Stomach (tissue), 8 donors: ENCODE measurements at regions not wholly inside any gene's neighbourhood (a gene's known extent, or its start where the extent isn't known, plus 50 kb on each side); places are given as distances from the start of the nearest gene placed in this dataset.

Experiments
- DNase-seq, 2 donors: peaks; one replicate each; pipeline versions ENCODE4 v3.0.0 to v3.0.0-alpha.2; 2013 to 2019
- H3K27ac ChIP-seq, 5 donors: fragments of 200-600 bp in 4 of 5; sonication (generic) in 4 of 5; one replicate each; pipeline ENCODE4 v1.5.1; 2013 to 2019; ENCODE audit warnings: mild to moderate bottlenecking in 1 of 5, moderate library complexity in 1 of 5
- H3K27me3 ChIP-seq, 3 donors: fragments of 200-600 bp; sonication (generic); one replicate each; pipeline ENCODE4 v1.5.1; 2017 to 2019; ENCODE audit warnings: mixed run types in 1 of 3
- H3K36me3 ChIP-seq, 4 donors: fragments of 200-600 bp; sonication (generic); 1 replicate in 3 of 4; 2 replicates in 1 of 4; pipeline ENCODE4 v1.5.1; 2016 to 2019
- H3K4me1 ChIP-seq, 4 donors: fragments of 200-600 bp; sonication (generic); one replicate each; pipeline ENCODE4 v1.5.1; 2016 to 2019
- H3K4me3 ChIP-seq, 4 donors: fragments of 200-600 bp; sonication (generic) in 3 of 4; one replicate each; pipeline ENCODE4 v1.5.1; 2016 to 2019; ENCODE audit warnings: mild to moderate bottlenecking in 1 of 4
- H3K9me3 ChIP-seq, 4 donors: fragments of 200-600 bp; sonication (generic); one replicate each; pipeline ENCODE4 v1.5.1; 2016 to 2019
- CTCF ChIP-seq, 7 experiments: fragments of 450-650 bp in 4 of 7; fragments of 200-600 bp in 3 of 7; sonication (generic) in 3 of 7; IDR thresholded peaks; one replicate each; pipeline ENCODE4 v1.5.1; 2016 to 2019; ENCODE audit warnings: antibody characterized with exemption in 7 of 7, control low read depth in 2 of 7, mild to moderate bottlenecking in 1 of 7
- EP300 ChIP-seq: sonication (generic); formaldehyde crosslinking; IDR thresholded peaks from one replicate; pipeline ENCODE4 v1.6.1; 2017; ENCODE audit warnings: antibody characterized with exemption
- POLR2A ChIP-seq, 4 donors: fragments of 450-650 bp; IDR thresholded peaks; one replicate each; pipeline ENCODE4 v1.6.1; 2016; ENCODE audit warnings: antibody characterized with exemption in 4 of 4, control low read depth in 2 of 4, mild to moderate bottlenecking in 1 of 4, moderate library complexity in 1 of 4
- POLR2AphosphoS5 ChIP-seq, 3 donors: sonication (generic); formaldehyde crosslinking; IDR thresholded peaks; one replicate each; pipeline ENCODE4 v1.6.1; 2016; ENCODE audit warnings: antibody characterized with exemption in 3 of 3
- WGBS, 5 donors: extraction: QIAGEN DNeasy Blood & Tissue Kit in 3 of 5; methylation state at CpG; one replicate each; pipeline versions ENCODE4 v1.1.5 to v1.1.7; 2013 to 2018; 5-methylcytosine and 5-hydroxymethylcytosine counted together
- intact Hi-C: fragments of 100-400 bp; cut with DNase I; formaldehyde crosslinking; loops from one replicate; pipeline ENCODE4 v1.15.1; 2023; ENCODE audit warnings: low total_unique reads
- donor health status: healthy with polysubstance abuse.
- donor health status: Bipolar disorder and iron deficiency.
- donor health status: healthy.

DNA sequence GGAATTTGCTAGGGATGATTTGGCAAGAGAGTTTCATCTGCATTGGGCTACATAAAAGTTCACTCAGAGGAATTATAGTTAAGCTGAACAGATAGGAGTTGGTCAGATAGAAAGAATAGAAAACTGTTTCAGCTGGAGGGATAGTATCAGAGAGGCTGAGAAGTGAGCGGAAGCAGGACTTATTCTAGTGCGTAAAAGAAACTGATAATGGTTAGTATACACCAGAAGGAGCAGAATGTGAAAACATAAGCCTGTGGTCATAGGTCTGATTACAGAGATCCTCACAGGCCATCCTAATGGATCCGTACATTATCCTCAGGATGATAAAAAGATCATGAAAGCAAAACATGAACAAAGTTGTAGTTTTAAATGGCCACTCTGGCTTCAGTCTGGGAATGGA lies 585.2 kb downstream of the BRINP1 start:
- intact Hi-C loops: no loop called here
- Histone ChIP-seq H3K9me3 (no peaks in the 10 kb centered on the region), H3K4me3 (no peak overlapping the region), H3K27ac (no peak overlapping the region), H3K36me3 (no peaks in the 10 kb centered on the region), H3K27me3 (peaks cover 0 to 6% (median 0%) of the 10 kb centered on the region in 3 donors), H3K4me1 (no peaks in the 10 kb centered on the region)
- TF ChIP-seq POLR2A (IDR thresholded peaks at IDR 0.05): no peak
- no peak for TF ChIP-seq EP300
- no peak for TF ChIP-seq CTCF (IDR thresholded peaks at IDR 0.05)
- TF ChIP-seq POLR2AphosphoS5 (IDR thresholded peaks at IDR 0.05): no peak
- WGBS, 5 donors: 66 to 80% (median 76%) methylated on average over 3 of the region's 3 CpGs
- no peak for DNase-seq

GRCh38 chr9:118785456-118785855 lies 583.8 kb downstream of the BRINP1 start:
- Histone ChIP-seq H3K4me1 (no peaks in the 10 kb centered on the region), H3K4me3 (no peak overlapping the region), H3K36me3 (no peaks in the 10 kb centered on the region), H3K27me3 (peaks cover 0 to 6% (median 0%) of the 10 kb centered on the region in 3 donors), H3K27ac (no peak overlapping the region), H3K9me3 (no peaks in the 10 kb centered on the region)
- DNase-seq: no peak
- 61 to 72% (median 66%) methylated on average over 7 of the region's 7 CpGs for WGBS, 5 donors
- no peak for TF ChIP-seq CTCF (IDR thresholded peaks at IDR 0.05)
- TF ChIP-seq POLR2AphosphoS5 (IDR thresholded peaks at IDR 0.05): no peak
- no peak for TF ChIP-seq EP300
- no peak for TF ChIP-seq POLR2A (IDR thresholded peaks at IDR 0.05)
- intact Hi-C loops: no loop called here

- Histone ChIP-seq H3K27me3 (peaks cover 0 to 6% (median 0%) of the 10 kb centered on the region in 3 donors), H3K4me1 (no peaks in the 10 kb centered on the region), H3K4me3 (no peak overlapping the region), H3K27ac (no peak overlapping the region), H3K9me3 (no peaks in the 10 kb centered on the region), H3K36me3 (no peaks in the 10 kb centered on the region)
- DNase-seq: no peak
- intact Hi-C loops: no loop called here
- WGBS, 5 donors: 30 to 55% (median 44%) methylated on average over 3 of the region's 3 CpGs
- TF ChIP-seq CTCF (IDR thresholded peaks at IDR 0.05) (no peak), POLR2AphosphoS5 (IDR thresholded peaks at IDR 0.05) (no peak)
Measured at GRCh38 chr9:118786877-118787276, 582.4 kb downstream of the BRINP1 start.

DNA sequence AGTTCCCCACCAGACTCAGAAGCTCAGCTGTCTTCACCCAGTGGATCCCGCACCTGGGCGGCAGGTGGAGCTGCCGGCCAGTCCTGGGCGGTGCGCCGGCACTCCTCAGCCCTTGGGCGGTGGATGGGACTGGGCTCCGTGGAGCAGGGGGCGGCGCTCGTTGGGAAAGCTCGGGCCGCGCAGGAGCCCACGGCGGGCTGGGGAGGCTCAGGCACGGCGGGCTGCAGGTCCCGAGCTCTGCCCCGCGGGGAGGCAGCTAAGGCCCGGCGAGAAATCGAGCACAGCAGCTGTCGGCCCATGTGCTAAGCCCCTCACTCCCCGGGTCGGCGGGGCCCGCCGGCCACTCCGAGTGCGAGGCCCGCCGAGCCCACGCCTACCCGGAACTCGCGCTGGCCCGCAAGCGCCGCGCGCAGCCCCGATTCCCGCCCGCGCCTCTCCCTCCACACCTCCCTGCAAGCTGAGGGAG lies 560.0 kb downstream of the BRINP1 start:
- TF ChIP-seq CTCF (IDR thresholded peaks at IDR 0.05) (no peak), EP300 (no peak)
- Histone ChIP-seq H3K27me3 (no peaks in the 10 kb centered on the region), H3K9me3 (peaks cover 0 to 16% (median 14%) of the 10 kb centered on the region in 4 donors), H3K4me3 (no peak overlapping the region), H3K27ac (no peak overlapping the region), H3K36me3 (no peaks in the 10 kb centered on the region), H3K4me1 (no peaks in the 10 kb centered on the region)
- intact Hi-C loops: no loop called here
- 58 to 66% (median 64%) methylated on average over 30 to 47 of the region's 47 CpGs for WGBS, 5 donors
- peak in 1 of 2 donors; percentile 16 for DNase-seq
